Esophagus muscularis mucosa (tissue), 4 donors: ENCODE measurements at regions not wholly inside any gene's neighbourhood (a gene's known extent, or its start where the extent isn't known, plus 50 kb on each side); places are given as distances from the start of the nearest gene placed in this dataset.

ENCODE experiments used
- CTCF ChIP-seq, 3 experiments: fragments of 200-600 bp in 2 of 3; fragments of 450-650 bp in 1 of 3; sonication (generic) in 2 of 3; IDR thresholded peaks; one replicate each; pipeline ENCODE4 v1.5.1; 2017 to 2019; ENCODE audit warnings: antibody characterized with exemption in 3 of 3, mild to moderate bottlenecking in 2 of 3, moderate library complexity in 1 of 3
- EP300 ChIP-seq: sonication (generic); formaldehyde crosslinking; IDR thresholded peaks from one replicate; pipeline ENCODE4 v1.6.1; 2017; ENCODE audit warnings: antibody characterized with exemption
- POLR2A ChIP-seq: fragments of 450-650 bp; IDR thresholded peaks from one replicate; pipeline ENCODE4 v1.6.1; 2017; ENCODE audit warnings: antibody characterized with exemption, moderate library complexity, mild to moderate bottlenecking, low read depth

GRCh38 chr10:111390813-111391563 is 314.2 kb downstream of the ADRA2A start:
- TF ChIP-seq EP300 (no peak), CTCF (IDR thresholded peaks at IDR 0.05) (no peak), POLR2A (no peak)
